Fibroblast of lung (primary cell): ENCODE measurements at regions not wholly inside any gene's neighbourhood (a gene's known extent, or its start where the extent isn't known, plus 50 kb on each side); places are given as distances from the start of the nearest gene placed in this dataset.

ENCODE experiments used
- DNase-seq, 2 donors: peaks; one replicate each; pipeline versions ENCODE4 v3.0.0 to v3.0.0-alpha.2; 2010; ENCODE audit warnings: low read depth in 2 of 2
- H2AFZ ChIP-seq: 2 replicates; pipeline ENCODE4 v1.5.1; 2012; ENCODE audit warnings: low read length, control low read depth, inconsistent platforms
- H3K27ac ChIP-seq: 2 replicates; pipeline ENCODE4 v1.5.1; 2011; ENCODE audit warnings: low read length, control low read depth; ENCODE audit not compliant: insufficient read depth
- H3K27me3 ChIP-seq: 2 replicates; pipeline ENCODE4 v1.5.1; 2011; ENCODE audit warnings: mild to moderate bottlenecking, low read length; ENCODE audit not compliant: control insufficient read depth, insufficient read depth
- H3K36me3 ChIP-seq: 2 replicates; pipeline ENCODE4 v1.5.1; 2011; ENCODE audit warnings: low read length; ENCODE audit not compliant: control insufficient read depth, insufficient read depth
- H3K4me1 ChIP-seq: 2 replicates; pipeline ENCODE4 v1.5.1; 2011; ENCODE audit warnings: low read length; ENCODE audit not compliant: control insufficient read depth, insufficient read depth; ENCODE audit errors: extremely low read depth
- H3K4me2 ChIP-seq: 2 replicates; pipeline ENCODE4 v1.5.1; 2011; ENCODE audit warnings: low read length, control low read depth; ENCODE audit not compliant: insufficient read depth; ENCODE audit errors: extremely low read depth
- H3K4me3 ChIP-seq, 4 experiments: fragments of 200-600 bp in 1 of 4; sonication (generic) in 1 of 4; replicated peaks in 1 of 4; 2 replicates each; pipeline ENCODE4 v1.5.1; 2011 to 2016; ENCODE audit warnings: low read length in 4 of 4, low read depth in 3 of 4, mild to moderate bottlenecking in 3 of 4, control low read depth in 2 of 4, inconsistent platforms in 1 of 4, mixed read lengths in 1 of 4; ENCODE audit not compliant: insufficient read depth in 1 of 4; ENCODE audit errors: control extremely low read depth in 1 of 4
- H3K79me2 ChIP-seq: 2 replicates; pipeline ENCODE4 v1.5.1; 2012; ENCODE audit warnings: mild to moderate bottlenecking, low read length, inconsistent platforms; ENCODE audit not compliant: control insufficient read depth, insufficient read depth
- H3K9ac ChIP-seq: 2 replicates; pipeline ENCODE4 v1.5.1; 2011; ENCODE audit warnings: mild to moderate bottlenecking, low read length, control low read depth; ENCODE audit not compliant: insufficient read depth
- H3K9me3 ChIP-seq: 2 replicates; pipeline ENCODE4 v1.5.1; 2012; ENCODE audit warnings: low read depth, low read length; ENCODE audit not compliant: control insufficient read depth, insufficient read depth
- H4K20me1 ChIP-seq: 2 replicates; pipeline ENCODE4 v1.5.1; 2011; ENCODE audit warnings: low read length; ENCODE audit not compliant: control insufficient read depth, insufficient read depth; ENCODE audit errors: extremely low read depth
- EZH2 ChIP-seq: IDR thresholded peaks from 2 replicates; pipeline ENCODE4 v1.5.1; 2012; ENCODE audit warnings: low read length, control low read depth, mild to moderate bottlenecking; ENCODE audit errors: missing control alignments
- TF ChIP-seq, protein P1 (sequence below), 2 donors: IDR thresholded peaks in 1 of 2; conservative IDR thresholded peaks in 1 of 2; 1 replicate in 1 of 2; 2 replicates in 1 of 2; pipeline ENCODE4 v1.5.1; 2011 to 2012; ENCODE audit warnings: low read length in 2 of 2, control low read depth in 1 of 2, inconsistent platforms in 1 of 2, low read depth in 1 of 2, mild to moderate bottlenecking in 1 of 2

DNA sequence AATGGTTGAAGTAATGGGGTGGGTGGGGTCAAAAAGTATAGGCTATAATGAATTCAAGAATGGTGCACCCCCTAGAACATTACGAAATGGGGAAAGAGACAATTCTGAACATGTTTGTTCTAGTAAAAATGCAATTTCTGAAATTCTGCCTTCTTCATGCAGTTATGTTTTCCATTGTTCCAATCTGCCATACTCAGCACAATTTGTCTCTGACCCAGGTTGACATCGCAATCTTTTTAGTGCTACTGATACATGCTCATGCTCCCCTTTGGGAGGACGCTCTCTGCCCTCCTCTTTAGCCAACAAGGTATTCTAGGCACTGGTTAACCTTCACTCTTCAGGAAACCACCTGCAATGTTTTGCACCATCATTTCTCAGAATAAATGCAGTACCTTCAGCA lies 1303.9 kb upstream of the PIK3C3 start:
- Histone ChIP-seq H3K27me3 (no peaks in the 10 kb centered on the region), H3K4me2 (no peak overlapping the region), H4K20me1 (no peaks in the 10 kb centered on the region), H3K4me3 (no peak overlapping the region), H3K9me3 (no peaks in the 10 kb centered on the region), H3K4me1 (no peaks in the 10 kb centered on the region), H3K79me2 (no peaks in the 10 kb centered on the region), H3K9ac (no peak overlapping the region), H3K27ac (no peak overlapping the region), H3K36me3 (no peaks in the 10 kb centered on the region), H2AFZ (no peak overlapping the region)
- DNase-seq: no peak
- TF ChIP-seq, protein P1, sequence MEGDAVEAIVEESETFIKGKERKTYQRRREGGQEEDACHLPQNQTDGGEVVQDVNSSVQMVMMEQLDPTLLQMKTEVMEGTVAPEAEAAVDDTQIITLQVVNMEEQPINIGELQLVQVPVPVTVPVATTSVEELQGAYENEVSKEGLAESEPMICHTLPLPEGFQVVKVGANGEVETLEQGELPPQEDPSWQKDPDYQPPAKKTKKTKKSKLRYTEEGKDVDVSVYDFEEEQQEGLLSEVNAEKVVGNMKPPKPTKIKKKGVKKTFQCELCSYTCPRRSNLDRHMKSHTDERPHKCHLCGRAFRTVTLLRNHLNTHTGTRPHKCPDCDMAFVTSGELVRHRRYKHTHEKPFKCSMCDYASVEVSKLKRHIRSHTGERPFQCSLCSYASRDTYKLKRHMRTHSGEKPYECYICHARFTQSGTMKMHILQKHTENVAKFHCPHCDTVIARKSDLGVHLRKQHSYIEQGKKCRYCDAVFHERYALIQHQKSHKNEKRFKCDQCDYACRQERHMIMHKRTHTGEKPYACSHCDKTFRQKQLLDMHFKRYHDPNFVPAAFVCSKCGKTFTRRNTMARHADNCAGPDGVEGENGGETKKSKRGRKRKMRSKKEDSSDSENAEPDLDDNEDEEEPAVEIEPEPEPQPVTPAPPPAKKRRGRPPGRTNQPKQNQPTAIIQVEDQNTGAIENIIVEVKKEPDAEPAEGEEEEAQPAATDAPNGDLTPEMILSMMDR (conservative IDR thresholded peaks at IDR 0.05 in 1 of 2, IDR thresholded peaks at IDR 0.05 in 1 of 2; ENCODE audit: low read depth in 1 of 2, low read length in 2 of 2): no peak
- no peak for TF ChIP-seq EZH2

DNA sequence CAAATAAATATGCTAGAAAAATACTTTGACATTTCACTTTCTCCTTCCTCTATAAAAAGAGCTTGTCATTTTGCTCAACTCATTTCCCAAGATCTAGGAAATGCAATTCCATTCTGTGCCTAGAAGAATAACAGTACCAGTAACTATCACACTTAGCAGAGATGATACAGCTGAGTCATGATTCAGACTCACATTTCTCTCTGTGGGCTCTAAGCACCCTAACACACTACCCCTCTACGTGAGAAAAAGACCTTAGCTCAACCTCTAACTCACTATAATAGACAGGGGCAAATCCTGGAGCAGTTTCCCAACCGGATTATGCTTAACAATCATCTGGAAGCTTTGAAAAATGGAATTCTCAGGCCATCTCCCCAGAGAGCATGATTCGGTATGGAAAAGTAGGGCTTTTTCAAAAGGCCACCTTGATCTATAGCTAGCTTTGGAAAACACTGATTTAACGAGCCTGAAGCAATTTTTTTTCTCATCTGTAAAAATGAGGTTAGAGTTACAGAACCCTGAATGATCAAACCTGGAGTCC lies 1312.3 kb upstream of the PIK3C3 start:
- no peaks in the 10 kb centered on the region for H3K9me3 ChIP-seq
- no peak overlapping the region for H3K4me3 ChIP-seq
- no peak overlapping the region for H2AFZ ChIP-seq
- H3K27me3 ChIP-seq: no peaks in the 10 kb centered on the region
- H3K79me2 ChIP-seq: no peaks in the 10 kb centered on the region
- H4K20me1 ChIP-seq: no peaks in the 10 kb centered on the region
- H3K9ac ChIP-seq: no peak overlapping the region
- H3K36me3 ChIP-seq: no peaks in the 10 kb centered on the region
- H3K4me2 ChIP-seq: no peak overlapping the region
- TF ChIP-seq, protein P1 (conservative IDR thresholded peaks at IDR 0.05 in 1 of 2, IDR thresholded peaks at IDR 0.05 in 1 of 2; ENCODE audit: low read depth in 1 of 2, low read length in 2 of 2): no peak
- no peak overlapping the region for H3K27ac ChIP-seq
- H3K4me1 ChIP-seq: no peaks in the 10 kb centered on the region
- DNase-seq: no peak

DNA sequence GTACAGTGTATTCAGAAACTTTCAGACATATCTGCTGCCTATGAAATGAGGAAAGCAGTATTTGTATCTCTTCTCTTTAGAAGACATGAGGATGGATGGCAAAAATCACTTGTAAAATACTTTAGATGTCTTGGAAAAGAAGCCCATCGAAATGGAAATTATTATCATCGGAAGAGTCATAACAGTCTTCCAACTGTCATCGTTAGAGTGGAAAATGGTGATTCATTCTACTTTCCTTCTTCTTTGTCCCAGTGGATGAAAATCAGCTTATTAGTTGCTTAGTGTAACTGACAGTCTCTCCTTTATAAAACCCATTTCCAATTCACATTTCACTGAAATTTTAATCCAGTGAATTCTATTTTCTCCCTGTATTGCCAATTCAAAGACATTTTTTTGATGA lies 1323.7 kb upstream of the PIK3C3 start:
- TF ChIP-seq EZH2: no peak
- TF ChIP-seq, protein P1 (conservative IDR thresholded peaks at IDR 0.05 in 1 of 2, IDR thresholded peaks at IDR 0.05 in 1 of 2; ENCODE audit: low read depth in 1 of 2, low read length in 2 of 2): no peak

More for the DNA sequence above, 1323.7 kb upstream of the PIK3C3 start:
- Histone ChIP-seq H3K27ac (no peak overlapping the region), H3K27me3 (no peaks in the 10 kb centered on the region), H3K79me2 (no peaks in the 10 kb centered on the region), H3K4me2 (no peak overlapping the region), H4K20me1 (no peaks in the 10 kb centered on the region), H3K4me3 (no peak overlapping the region), H3K4me1 (no peaks in the 10 kb centered on the region), H3K9me3 (no peaks in the 10 kb centered on the region), H2AFZ (no peak overlapping the region), H3K36me3 (no peaks in the 10 kb centered on the region), H3K9ac (no peak overlapping the region)
- no peak for DNase-seq
